Keratinocyte (primary cell): ENCODE measurements at regions not wholly inside any gene's neighbourhood (a gene's known extent, or its start where the extent isn't known, plus 50 kb on each side); places are given as distances from the start of the nearest gene placed in this dataset.

Experiments used
- DNase-seq: peaks from one replicate; pipeline ENCODE4 v3.0.0-alpha.2; 2011; ENCODE audit warnings: low read depth, missing footprints, low spot score
- FAIRE-seq: peaks from 2 replicates; lab custom pipeline; 2011; peaks lifted over from hg19 to GRCh38; lab: Jason Lieb, UNC
- H2AFZ ChIP-seq: 2 replicates; pipeline ENCODE4 v1.6.0; 2012; ENCODE audit warnings: low read length, control low read depth, inconsistent platforms; ENCODE audit not compliant: control insufficient read depth
- H3K27ac ChIP-seq: 2 replicates; pipeline ENCODE4 v1.5.1; 2011; ENCODE audit warnings: low read length; ENCODE audit not compliant: control insufficient read depth, insufficient read depth
- H3K27me3 ChIP-seq: 3 replicates; pipeline ENCODE4 v1.6.0; 2011; ENCODE audit warnings: low read length; ENCODE audit not compliant: control insufficient read depth, insufficient read depth; ENCODE audit errors: extremely low read depth
- H3K36me3 ChIP-seq, 2 experiments: 2 replicates in 1 of 2; 3 replicates in 1 of 2; pipeline ENCODE4 v1.5.1; 2011; ENCODE audit warnings: low read length in 2 of 2, mild to moderate bottlenecking in 1 of 2; ENCODE audit not compliant: control insufficient read depth in 2 of 2, insufficient read depth in 2 of 2; ENCODE audit errors: extremely low read depth in 1 of 2
- H3K4me1 ChIP-seq: 3 replicates; pipeline ENCODE4 v1.5.1; 2011; ENCODE audit warnings: low read length; ENCODE audit not compliant: control insufficient read depth, insufficient read depth; ENCODE audit errors: extremely low read depth
- H3K4me2 ChIP-seq: 3 replicates; pipeline ENCODE4 v1.6.0; 2011; ENCODE audit warnings: low read depth, low read length; ENCODE audit not compliant: control insufficient read depth, insufficient read depth; ENCODE audit errors: extremely low read depth
- H3K4me3 ChIP-seq, 3 experiments: fragments of 200-600 bp in 1 of 3; sonication (generic) in 1 of 3; 2 replicates in 2 of 3; 3 replicates in 1 of 3; pipeline ENCODE4 v1.5.1; 2011 to 2016; ENCODE audit warnings: low read length in 3 of 3, mild to moderate bottlenecking in 3 of 3, control low read depth in 2 of 3, inconsistent platforms in 1 of 3, low read depth in 1 of 3, mixed read lengths in 1 of 3, mixed run types in 1 of 3, moderate library complexity in 1 of 3; ENCODE audit not compliant: control insufficient read depth in 2 of 3, insufficient read depth in 2 of 3; ENCODE audit errors: extremely low read depth in 1 of 3
- H3K79me2 ChIP-seq: 2 replicates; pipeline ENCODE4 v1.6.0; 2012; ENCODE audit warnings: low read length; ENCODE audit not compliant: control insufficient read depth, insufficient read depth
- H3K9ac ChIP-seq: 3 replicates; pipeline ENCODE4 v1.6.0; 2011; ENCODE audit warnings: low read length; ENCODE audit not compliant: control insufficient read depth, insufficient read depth; ENCODE audit errors: extremely low read depth
- H3K9me1 ChIP-seq: 3 replicates; pipeline ENCODE4 v1.6.0; 2011; ENCODE audit warnings: low read length; ENCODE audit not compliant: control insufficient read depth, insufficient read depth; ENCODE audit errors: extremely low read depth
- H3K9me3 ChIP-seq: 2 replicates; pipeline ENCODE4 v1.5.1; 2012; ENCODE audit warnings: low read depth, low read length; ENCODE audit not compliant: control insufficient read depth
- H4K20me1 ChIP-seq: 3 replicates; pipeline ENCODE4 v1.6.0; 2011; ENCODE audit warnings: low read length; ENCODE audit not compliant: control insufficient read depth, insufficient read depth; ENCODE audit errors: extremely low read depth
- EZH2 ChIP-seq: IDR thresholded peaks from one replicate; pipeline ENCODE4 v1.6.1; 2012; ENCODE audit warnings: inconsistent platforms, mild to moderate bottlenecking, low read length, moderate library complexity
- dilution Hi-C: fragments of 300-500 bp; cut with MboI; formaldehyde crosslinking; loops from one replicate; pipeline ENCODE4 v1.7.0; 2020; ENCODE audit warnings: low sequenced_read_pairs; ENCODE audit not compliant: extremely low pct_ligation_motif_present
- TF ChIP-seq, protein P1 (sequence below), 3 experiments: IDR thresholded peaks in 1 of 3; conservative IDR thresholded peaks in 1 of 3; optimal IDR thresholded peaks in 1 of 3; 2 replicates in 2 of 3; 3 replicates in 1 of 3; pipeline versions ENCODE3 to v1.5.1; 2011; ENCODE audit warnings: low read length in 3 of 3, mild to moderate bottlenecking in 3 of 3, moderate library complexity in 2 of 3, control low read depth in 1 of 3, inconsistent platforms in 1 of 3; ENCODE audit not compliant: insufficient read depth in 2 of 3; ENCODE audit errors: extremely low read depth in 1 of 3

- Histone ChIP-seq H3K9me3 (no peaks in the 10 kb centered on the region), H2AFZ (no peak overlapping the region), H3K36me3 (no peaks in the 10 kb centered on the region), H3K9ac (no peak overlapping the region), H3K4me1 (no peaks in the 10 kb centered on the region), H3K4me2 (no peak overlapping the region), H3K79me2 (no peaks in the 10 kb centered on the region), H3K9me1 (no peaks in the 10 kb centered on the region), H3K27me3 (no peaks in the 10 kb centered on the region), H4K20me1 (no peaks in the 10 kb centered on the region), H3K27ac (no peak overlapping the region), H3K4me3 (no peak overlapping the region)
- no peak for TF ChIP-seq EZH2
- TF ChIP-seq, protein P1, sequence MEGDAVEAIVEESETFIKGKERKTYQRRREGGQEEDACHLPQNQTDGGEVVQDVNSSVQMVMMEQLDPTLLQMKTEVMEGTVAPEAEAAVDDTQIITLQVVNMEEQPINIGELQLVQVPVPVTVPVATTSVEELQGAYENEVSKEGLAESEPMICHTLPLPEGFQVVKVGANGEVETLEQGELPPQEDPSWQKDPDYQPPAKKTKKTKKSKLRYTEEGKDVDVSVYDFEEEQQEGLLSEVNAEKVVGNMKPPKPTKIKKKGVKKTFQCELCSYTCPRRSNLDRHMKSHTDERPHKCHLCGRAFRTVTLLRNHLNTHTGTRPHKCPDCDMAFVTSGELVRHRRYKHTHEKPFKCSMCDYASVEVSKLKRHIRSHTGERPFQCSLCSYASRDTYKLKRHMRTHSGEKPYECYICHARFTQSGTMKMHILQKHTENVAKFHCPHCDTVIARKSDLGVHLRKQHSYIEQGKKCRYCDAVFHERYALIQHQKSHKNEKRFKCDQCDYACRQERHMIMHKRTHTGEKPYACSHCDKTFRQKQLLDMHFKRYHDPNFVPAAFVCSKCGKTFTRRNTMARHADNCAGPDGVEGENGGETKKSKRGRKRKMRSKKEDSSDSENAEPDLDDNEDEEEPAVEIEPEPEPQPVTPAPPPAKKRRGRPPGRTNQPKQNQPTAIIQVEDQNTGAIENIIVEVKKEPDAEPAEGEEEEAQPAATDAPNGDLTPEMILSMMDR (optimal IDR thresholded peaks at IDR 0.05 in 1 of 3, IDR thresholded peaks at IDR 0.05 in 1 of 3, conservative IDR thresholded peaks at IDR 0.05 in 1 of 3; ENCODE audit: extremely low read depth in 1 of 3, insufficient read depth in 2 of 3, low read length in 3 of 3), result no peak
- dilution Hi-C loops, result no loop called here
- DNase-seq, result no peak
- FAIRE-seq, result no peak
Observed at GRCh38 chr5:12248831-12249230, 344.6 kb upstream of the CTNND2 start.

- Histone ChIP-seq H3K4me1 (no peaks in the 10 kb centered on the region), H3K36me3 (no peaks in the 10 kb centered on the region), H3K9ac (no peak overlapping the region), H3K4me2 (no peak overlapping the region), H3K27me3 (no peaks in the 10 kb centered on the region), H3K27ac (no peak overlapping the region), H3K4me3 (no peak overlapping the region), H2AFZ (no peak overlapping the region), H3K9me3 (no peaks in the 10 kb centered on the region), H4K20me1 (no peaks in the 10 kb centered on the region), H3K9me1 (no peaks in the 10 kb centered on the region), H3K79me2 (no peaks in the 10 kb centered on the region)
- DNase-seq (no peak), FAIRE-seq (no peak)
- no peak for TF ChIP-seq EZH2
- TF ChIP-seq, protein P1 (optimal IDR thresholded peaks at IDR 0.05 in 1 of 3, IDR thresholded peaks at IDR 0.05 in 1 of 3, conservative IDR thresholded peaks at IDR 0.05 in 1 of 3; ENCODE audit: extremely low read depth in 1 of 3, insufficient read depth in 2 of 3, low read length in 3 of 3), result no peak
- dilution Hi-C loops, result no loop called here
Observed at GRCh38 chr5:12246036-12246435, 341.8 kb upstream of the CTNND2 start.
